CD4-positive, alpha-beta T cell (primary cell): ENCODE measurements at regions not wholly inside any gene's neighbourhood (a gene's known extent, or its start where the extent isn't known, plus 50 kb on each side); places are given as distances from the start of the nearest gene placed in this dataset.

Experiments used
- ATAC-seq: fragments of 200-7000 bp; cut with Tn5 transposase; one replicate; pipeline ENCODE4 v1.10.0; 2022; ENCODE audit warnings: mild to moderate bottlenecking; ENCODE audit not compliant: poor library complexity
- CTCF ChIA-PET: fragments of 350-600 bp; sonication (Branson Sonifier 250); formaldehyde crosslinking; loops from one replicate; lab custom pipeline; 2021; ENCODE audit warnings: antibody characterized with exemption, inconsistent platforms; lab: Charles Lee
- POLR2A ChIA-PET: fragments of 350-600 bp; sonication (Branson Sonifier 250); formaldehyde crosslinking; loops from one replicate; lab custom pipeline; 2021; ENCODE audit warnings: antibody characterized with exemption, inconsistent platforms; lab: Charles Lee
- DNase-seq, 14 experiments: peaks; one replicate each; pipeline ENCODE4 v3.0.0-alpha.2; 2013 to 2020; ENCODE audit warnings: mixed read lengths in 2 of 14
- H3K27ac ChIP-seq, 2 donors: one replicate each; pipeline versions ENCODE4 v1.5.1 to v1.7.0; 2013; ENCODE audit warnings: low read length in 2 of 2, low read depth in 1 of 2, mild to moderate bottlenecking in 1 of 2
- H3K27me3 ChIP-seq, 2 experiments: 1 replicate in 1 of 2; 2 replicates in 1 of 2; pipeline versions ENCODE4 v1.6.1 to v1.7.0; 2013; ENCODE audit warnings: low read length in 2 of 2, control low read depth in 1 of 2, mild to moderate bottlenecking in 1 of 2, moderate library complexity in 1 of 2; ENCODE audit not compliant: insufficient read depth in 2 of 2, control insufficient read depth in 1 of 2
- H3K36me3 ChIP-seq: one replicate; pipeline ENCODE4 v1.6.1; 2013; ENCODE audit warnings: low read length, control low read depth; ENCODE audit not compliant: insufficient read depth
- H3K4me1 ChIP-seq: one replicate; pipeline ENCODE4 v1.6.1; 2013; ENCODE audit warnings: low read length, control low read depth; ENCODE audit not compliant: insufficient read depth
- H3K4me3 ChIP-seq: one replicate; pipeline ENCODE4 v1.5.1; 2013; ENCODE audit warnings: mild to moderate bottlenecking, low read length, moderate library complexity
- H3K9me3 ChIP-seq, 2 experiments: 1 replicate in 1 of 2; 2 replicates in 1 of 2; pipeline versions ENCODE4 v1.6.1 to v1.7.0; 2013; ENCODE audit warnings: low read length in 2 of 2, mild to moderate bottlenecking in 2 of 2, control low read depth in 1 of 2, moderate library complexity in 1 of 2; ENCODE audit not compliant: control insufficient read depth in 1 of 2, insufficient read depth in 1 of 2
- H3K27ac Mint-ChIP-seq: one replicate; pipeline ENCODE4 v1.8.0; 2020; ENCODE audit warnings: mixed read lengths
- H3K27me3 Mint-ChIP-seq: one replicate; pipeline ENCODE4 v1.8.0; 2021; ENCODE audit warnings: mixed read lengths
- H3K36me3 Mint-ChIP-seq: one replicate; pipeline ENCODE4 v1.8.0; 2021; ENCODE audit warnings: low read depth, mixed read lengths
- H3K4me1 Mint-ChIP-seq: one replicate; pipeline ENCODE4 v1.8.0; 2021; ENCODE audit warnings: low read depth, mixed read lengths
- H3K4me3 Mint-ChIP-seq: one replicate; pipeline ENCODE4 v1.8.0; 2020; ENCODE audit warnings: mild to moderate bottlenecking, mixed read lengths
- H3K9me3 Mint-ChIP-seq: one replicate; pipeline ENCODE4 v1.8.0; 2020; ENCODE audit warnings: mixed read lengths
- intact Hi-C, 2 experiments: fragments of 100-400 bp; cut with DNase I in 1 of 2; cut with micrococcal nuclease in 1 of 2; formaldehyde crosslinking; loops; one replicate each; pipeline versions ENCODE4 v1.15.1 to v1.9.0; 2023 to 2025; cut with DNase I, micrococcal nuclease
- TF ChIP-seq, protein P1 (sequence below): fragments of 200-600 bp; IDR thresholded peaks from one replicate; pipeline ENCODE4 v1.8.0; 2022; ENCODE audit warnings: antibody characterized with exemption, mild to moderate bottlenecking

DNA sequence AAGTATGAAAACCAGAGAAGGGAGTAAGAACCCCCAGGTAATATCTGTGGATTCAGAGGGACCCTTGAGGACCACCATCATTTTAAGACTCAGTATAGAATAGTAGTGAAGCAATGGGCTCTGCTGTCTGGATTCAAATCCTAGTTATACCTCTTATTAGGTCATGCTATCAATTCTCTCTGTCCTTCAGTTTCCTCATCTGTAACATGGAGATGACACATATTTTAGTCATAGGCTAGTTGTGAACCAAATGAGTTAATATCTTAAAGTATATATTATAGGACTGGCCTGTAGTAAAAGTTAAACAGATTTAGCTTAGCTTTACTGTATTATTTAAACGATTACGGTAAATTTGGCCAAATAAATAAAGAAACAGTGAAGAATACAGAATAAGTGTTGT is 177.3 kb upstream of the GOLIM4 start:
- H3K4me3 ChIP-seq = no peak overlapping the region
- no peak overlapping the region for H3K4me3 Mint-ChIP-seq
- H3K27ac Mint-ChIP-seq = no peak overlapping the region
- peaks cover 2% of the 10 kb centered on the region for H3K9me3 Mint-ChIP-seq
- no peaks in the 10 kb centered on the region for H3K27me3 ChIP-seq
- H3K4me1 Mint-ChIP-seq = no peaks in the 10 kb centered on the region
- no peak overlapping the region for H3K27ac ChIP-seq
- TF ChIP-seq, protein P1, sequence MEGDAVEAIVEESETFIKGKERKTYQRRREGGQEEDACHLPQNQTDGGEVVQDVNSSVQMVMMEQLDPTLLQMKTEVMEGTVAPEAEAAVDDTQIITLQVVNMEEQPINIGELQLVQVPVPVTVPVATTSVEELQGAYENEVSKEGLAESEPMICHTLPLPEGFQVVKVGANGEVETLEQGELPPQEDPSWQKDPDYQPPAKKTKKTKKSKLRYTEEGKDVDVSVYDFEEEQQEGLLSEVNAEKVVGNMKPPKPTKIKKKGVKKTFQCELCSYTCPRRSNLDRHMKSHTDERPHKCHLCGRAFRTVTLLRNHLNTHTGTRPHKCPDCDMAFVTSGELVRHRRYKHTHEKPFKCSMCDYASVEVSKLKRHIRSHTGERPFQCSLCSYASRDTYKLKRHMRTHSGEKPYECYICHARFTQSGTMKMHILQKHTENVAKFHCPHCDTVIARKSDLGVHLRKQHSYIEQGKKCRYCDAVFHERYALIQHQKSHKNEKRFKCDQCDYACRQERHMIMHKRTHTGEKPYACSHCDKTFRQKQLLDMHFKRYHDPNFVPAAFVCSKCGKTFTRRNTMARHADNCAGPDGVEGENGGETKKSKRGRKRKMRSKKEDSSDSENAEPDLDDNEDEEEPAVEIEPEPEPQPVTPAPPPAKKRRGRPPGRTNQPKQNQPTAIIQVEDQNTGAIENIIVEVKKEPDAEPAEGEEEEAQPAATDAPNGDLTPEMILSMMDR = no peak
- no peaks in the 10 kb centered on the region for H3K9me3 ChIP-seq
- no peaks in the 10 kb centered on the region for H3K4me1 ChIP-seq
- ChIA-PET POLR2A (no interaction called here), CTCF (no interaction called here)
- no peaks in the 10 kb centered on the region for H3K36me3 ChIP-seq
- no peaks in the 10 kb centered on the region for H3K36me3 Mint-ChIP-seq
- intact Hi-C loops = no loop called here
- ATAC-seq (no peak), DNase-seq (no peak)
- H3K27me3 Mint-ChIP-seq = no peaks in the 10 kb centered on the region

DNA sequence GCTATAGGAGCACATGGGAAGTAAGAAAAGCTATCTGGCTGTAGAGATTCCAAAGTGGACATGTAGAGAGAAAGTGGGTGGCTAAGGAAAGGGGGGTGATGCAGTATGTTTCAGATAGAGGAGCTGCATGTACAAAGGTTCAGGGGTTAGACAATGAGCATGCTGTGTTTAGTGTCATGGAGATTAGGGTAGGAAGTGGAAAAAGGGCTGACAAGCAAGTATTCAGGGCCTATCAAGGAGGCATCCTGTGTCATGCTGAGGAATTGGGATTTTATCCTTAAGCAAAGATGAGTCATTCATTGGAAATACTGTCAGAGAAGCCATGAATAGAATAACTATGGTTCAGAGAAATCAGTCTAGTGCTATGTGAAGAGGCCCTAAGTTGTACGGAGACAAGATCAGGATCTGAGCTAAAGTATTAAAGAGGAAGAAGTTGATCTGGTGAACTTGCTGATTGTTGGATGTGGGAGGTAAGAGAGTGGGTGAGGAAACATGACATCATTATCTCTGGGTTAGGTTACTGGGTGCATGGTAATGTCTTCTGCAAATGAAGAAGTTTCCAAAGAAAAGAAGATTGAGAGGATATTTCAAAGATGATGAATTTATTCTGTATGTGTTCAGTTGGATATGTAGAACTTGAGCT is 176.7 kb upstream of the GOLIM4 start:
- H3K36me3 Mint-ChIP-seq = no peaks in the 10 kb centered on the region
- peaks cover 2% of the 10 kb centered on the region for H3K9me3 Mint-ChIP-seq
- H3K4me1 ChIP-seq = no peaks in the 10 kb centered on the region
- H3K36me3 ChIP-seq = no peaks in the 10 kb centered on the region
- ATAC-seq (no peak), DNase-seq (no peak)
- H3K27ac ChIP-seq = no peak overlapping the region
- TF ChIP-seq, protein P1 = no peak
- H3K27ac Mint-ChIP-seq = no peak overlapping the region
- no peak overlapping the region for H3K4me3 ChIP-seq
- POLR2A ChIA-PET = no interaction called here
- intact Hi-C loops = no loop called here
- H3K27me3 ChIP-seq = no peaks in the 10 kb centered on the region
- H3K4me1 Mint-ChIP-seq = no peaks in the 10 kb centered on the region
- no peaks in the 10 kb centered on the region for H3K27me3 Mint-ChIP-seq
- H3K9me3 ChIP-seq = no peaks in the 10 kb centered on the region
- CTCF ChIA-PET = no interaction called here
- H3K4me3 Mint-ChIP-seq = no peak overlapping the region

DNA sequence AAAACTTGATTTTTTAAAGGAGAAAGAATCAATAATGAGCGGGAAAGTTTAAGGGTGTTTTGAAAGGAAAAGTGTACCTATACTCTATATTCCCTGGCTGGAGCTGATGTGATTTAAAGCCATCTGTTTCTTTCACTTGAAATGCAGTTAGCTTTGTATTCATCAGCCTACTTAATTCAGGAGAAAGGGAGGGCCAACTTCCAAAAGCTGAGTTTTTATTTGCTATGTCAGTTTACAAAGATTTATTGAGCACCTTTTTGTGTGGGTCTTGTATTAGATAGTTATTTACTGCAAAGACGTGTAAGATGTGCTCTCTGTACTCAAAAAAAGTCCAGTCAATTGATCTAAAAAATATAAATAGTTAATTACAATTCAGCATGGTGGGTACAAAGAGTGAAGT is 176.2 kb upstream of the GOLIM4 start:
- no peaks in the 10 kb centered on the region for H3K36me3 Mint-ChIP-seq
- H3K9me3 Mint-ChIP-seq = peaks cover 2% of the 10 kb centered on the region
- POLR2A ChIA-PET = no interaction called here

More for the DNA sequence above, 176.2 kb upstream of the GOLIM4 start:
- TF ChIP-seq, protein P1 = no peak
- Mint-ChIP-seq H3K27ac (no peak overlapping the region), H3K27me3 (no peaks in the 10 kb centered on the region), H3K4me1 (no peaks in the 10 kb centered on the region), H3K4me3 (no peak overlapping the region)
- no peaks in the 10 kb centered on the region for H3K4me1 ChIP-seq
- CTCF ChIA-PET = no interaction called here
- no peak overlapping the region for H3K4me3 ChIP-seq
- intact Hi-C loops = no loop called here
- H3K36me3 ChIP-seq = no peaks in the 10 kb centered on the region
- no peak for DNase-seq
- no peak for ATAC-seq
- H3K27ac ChIP-seq = no peak overlapping the region
- no peaks in the 10 kb centered on the region for H3K27me3 ChIP-seq
- H3K9me3 ChIP-seq = no peaks in the 10 kb centered on the region
